ENCODE measurements at regions not wholly inside any gene's neighbourhood (a gene's known extent, or its start where the extent isn't known, plus 50 kb on each side); places are given as distances from the start of the nearest gene placed in this dataset.

GRCh38 chr13:23022704-23023103 is 158.1 kb upstream of the SGCG start:
- Histone ChIP-seq H3K4me3 (no peak overlapping the region), H3F3A (replicated peaks; ENCODE audit: low read depth) (no peaks in the 10 kb centered on the region), H3K27me3 (ENCODE audit: insufficient read depth) (no peaks in the 10 kb centered on the region), H2AFZ (no peak overlapping the region), H4K20me1 (replicated peaks; ENCODE audit: insufficient read depth) (no peaks in the 10 kb centered on the region), H3K4me1 (ENCODE audit: insufficient read depth) (no peaks in the 10 kb centered on the region), H3K4me2 (no peak overlapping the region), H3K79me2 (replicated peaks; ENCODE audit: insufficient read depth) (no peaks in the 10 kb centered on the region), H3K9me2 (ENCODE audit: insufficient read depth) (no peaks in the 10 kb centered on the region), H3K27ac (ENCODE audit: low read depth) (no peak overlapping the region), H3K36me3 (ENCODE audit: insufficient read depth) (no peaks in the 10 kb centered on the region)
- TF ChIP-seq, protein P1, sequence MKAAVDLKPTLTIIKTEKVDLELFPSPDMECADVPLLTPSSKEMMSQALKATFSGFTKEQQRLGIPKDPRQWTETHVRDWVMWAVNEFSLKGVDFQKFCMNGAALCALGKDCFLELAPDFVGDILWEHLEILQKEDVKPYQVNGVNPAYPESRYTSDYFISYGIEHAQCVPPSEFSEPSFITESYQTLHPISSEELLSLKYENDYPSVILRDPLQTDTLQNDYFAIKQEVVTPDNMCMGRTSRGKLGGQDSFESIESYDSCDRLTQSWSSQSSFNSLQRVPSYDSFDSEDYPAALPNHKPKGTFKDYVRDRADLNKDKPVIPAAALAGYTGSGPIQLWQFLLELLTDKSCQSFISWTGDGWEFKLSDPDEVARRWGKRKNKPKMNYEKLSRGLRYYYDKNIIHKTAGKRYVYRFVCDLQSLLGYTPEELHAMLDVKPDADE (IDR thresholded peaks at IDR 0.05): no peak
- TF ChIP-seq NANOG (IDR thresholded peaks at IDR 0.05; ENCODE audit: borderline replicate concordance) (no peak), EZH2 (IDR thresholded peaks at IDR 0.05; ENCODE audit: low read depth, unreplicated experiment) (no peak), EZH2phosphoT487 (IDR thresholded peaks at IDR 0.05; ENCODE audit: unreplicated experiment) (no peak), CREB1 (CRISPR knock-in tag; IDR thresholded peaks at IDR 0.05; ENCODE audit: low read depth) (no peak), JUNB (IDR thresholded peaks at IDR 0.05; ENCODE audit: unreplicated experiment) (no peak), STAT1 (IDR thresholded peaks at IDR 0.05; ENCODE audit: unreplicated experiment) (no peak), POLR2AphosphoS5 (IDR thresholded peaks at IDR 0.05; ENCODE audit: low read depth) (no peak), ZNF331 (CRISPR knock-in tag; IDR thresholded peaks at IDR 0.05; ENCODE audit: low read depth) (no peak), ZNF114 (CRISPR knock-in tag; IDR thresholded peaks at IDR 0.05) (no peak)
- TF ChIP-seq, protein P2, sequence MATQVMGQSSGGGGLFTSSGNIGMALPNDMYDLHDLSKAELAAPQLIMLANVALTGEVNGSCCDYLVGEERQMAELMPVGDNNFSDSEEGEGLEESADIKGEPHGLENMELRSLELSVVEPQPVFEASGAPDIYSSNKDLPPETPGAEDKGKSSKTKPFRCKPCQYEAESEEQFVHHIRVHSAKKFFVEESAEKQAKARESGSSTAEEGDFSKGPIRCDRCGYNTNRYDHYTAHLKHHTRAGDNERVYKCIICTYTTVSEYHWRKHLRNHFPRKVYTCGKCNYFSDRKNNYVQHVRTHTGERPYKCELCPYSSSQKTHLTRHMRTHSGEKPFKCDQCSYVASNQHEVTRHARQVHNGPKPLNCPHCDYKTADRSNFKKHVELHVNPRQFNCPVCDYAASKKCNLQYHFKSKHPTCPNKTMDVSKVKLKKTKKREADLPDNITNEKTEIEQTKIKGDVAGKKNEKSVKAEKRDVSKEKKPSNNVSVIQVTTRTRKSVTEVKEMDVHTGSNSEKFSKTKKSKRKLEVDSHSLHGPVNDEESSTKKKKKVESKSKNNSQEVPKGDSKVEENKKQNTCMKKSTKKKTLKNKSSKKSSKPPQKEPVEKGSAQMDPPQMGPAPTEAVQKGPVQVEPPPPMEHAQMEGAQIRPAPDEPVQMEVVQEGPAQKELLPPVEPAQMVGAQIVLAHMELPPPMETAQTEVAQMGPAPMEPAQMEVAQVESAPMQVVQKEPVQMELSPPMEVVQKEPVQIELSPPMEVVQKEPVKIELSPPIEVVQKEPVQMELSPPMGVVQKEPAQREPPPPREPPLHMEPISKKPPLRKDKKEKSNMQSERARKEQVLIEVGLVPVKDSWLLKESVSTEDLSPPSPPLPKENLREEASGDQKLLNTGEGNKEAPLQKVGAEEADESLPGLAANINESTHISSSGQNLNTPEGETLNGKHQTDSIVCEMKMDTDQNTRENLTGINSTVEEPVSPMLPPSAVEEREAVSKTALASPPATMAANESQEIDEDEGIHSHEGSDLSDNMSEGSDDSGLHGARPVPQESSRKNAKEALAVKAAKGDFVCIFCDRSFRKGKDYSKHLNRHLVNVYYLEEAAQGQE (IDR thresholded peaks at IDR 0.05; ENCODE audit: unreplicated experiment): no peak
- TF ChIP-seq, protein P3, sequence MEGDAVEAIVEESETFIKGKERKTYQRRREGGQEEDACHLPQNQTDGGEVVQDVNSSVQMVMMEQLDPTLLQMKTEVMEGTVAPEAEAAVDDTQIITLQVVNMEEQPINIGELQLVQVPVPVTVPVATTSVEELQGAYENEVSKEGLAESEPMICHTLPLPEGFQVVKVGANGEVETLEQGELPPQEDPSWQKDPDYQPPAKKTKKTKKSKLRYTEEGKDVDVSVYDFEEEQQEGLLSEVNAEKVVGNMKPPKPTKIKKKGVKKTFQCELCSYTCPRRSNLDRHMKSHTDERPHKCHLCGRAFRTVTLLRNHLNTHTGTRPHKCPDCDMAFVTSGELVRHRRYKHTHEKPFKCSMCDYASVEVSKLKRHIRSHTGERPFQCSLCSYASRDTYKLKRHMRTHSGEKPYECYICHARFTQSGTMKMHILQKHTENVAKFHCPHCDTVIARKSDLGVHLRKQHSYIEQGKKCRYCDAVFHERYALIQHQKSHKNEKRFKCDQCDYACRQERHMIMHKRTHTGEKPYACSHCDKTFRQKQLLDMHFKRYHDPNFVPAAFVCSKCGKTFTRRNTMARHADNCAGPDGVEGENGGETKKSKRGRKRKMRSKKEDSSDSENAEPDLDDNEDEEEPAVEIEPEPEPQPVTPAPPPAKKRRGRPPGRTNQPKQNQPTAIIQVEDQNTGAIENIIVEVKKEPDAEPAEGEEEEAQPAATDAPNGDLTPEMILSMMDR (conservative IDR thresholded peaks at IDR 0.05; ENCODE audit: low read depth in 2 of 2): no peak
- TF ChIP-seq, protein P4, sequence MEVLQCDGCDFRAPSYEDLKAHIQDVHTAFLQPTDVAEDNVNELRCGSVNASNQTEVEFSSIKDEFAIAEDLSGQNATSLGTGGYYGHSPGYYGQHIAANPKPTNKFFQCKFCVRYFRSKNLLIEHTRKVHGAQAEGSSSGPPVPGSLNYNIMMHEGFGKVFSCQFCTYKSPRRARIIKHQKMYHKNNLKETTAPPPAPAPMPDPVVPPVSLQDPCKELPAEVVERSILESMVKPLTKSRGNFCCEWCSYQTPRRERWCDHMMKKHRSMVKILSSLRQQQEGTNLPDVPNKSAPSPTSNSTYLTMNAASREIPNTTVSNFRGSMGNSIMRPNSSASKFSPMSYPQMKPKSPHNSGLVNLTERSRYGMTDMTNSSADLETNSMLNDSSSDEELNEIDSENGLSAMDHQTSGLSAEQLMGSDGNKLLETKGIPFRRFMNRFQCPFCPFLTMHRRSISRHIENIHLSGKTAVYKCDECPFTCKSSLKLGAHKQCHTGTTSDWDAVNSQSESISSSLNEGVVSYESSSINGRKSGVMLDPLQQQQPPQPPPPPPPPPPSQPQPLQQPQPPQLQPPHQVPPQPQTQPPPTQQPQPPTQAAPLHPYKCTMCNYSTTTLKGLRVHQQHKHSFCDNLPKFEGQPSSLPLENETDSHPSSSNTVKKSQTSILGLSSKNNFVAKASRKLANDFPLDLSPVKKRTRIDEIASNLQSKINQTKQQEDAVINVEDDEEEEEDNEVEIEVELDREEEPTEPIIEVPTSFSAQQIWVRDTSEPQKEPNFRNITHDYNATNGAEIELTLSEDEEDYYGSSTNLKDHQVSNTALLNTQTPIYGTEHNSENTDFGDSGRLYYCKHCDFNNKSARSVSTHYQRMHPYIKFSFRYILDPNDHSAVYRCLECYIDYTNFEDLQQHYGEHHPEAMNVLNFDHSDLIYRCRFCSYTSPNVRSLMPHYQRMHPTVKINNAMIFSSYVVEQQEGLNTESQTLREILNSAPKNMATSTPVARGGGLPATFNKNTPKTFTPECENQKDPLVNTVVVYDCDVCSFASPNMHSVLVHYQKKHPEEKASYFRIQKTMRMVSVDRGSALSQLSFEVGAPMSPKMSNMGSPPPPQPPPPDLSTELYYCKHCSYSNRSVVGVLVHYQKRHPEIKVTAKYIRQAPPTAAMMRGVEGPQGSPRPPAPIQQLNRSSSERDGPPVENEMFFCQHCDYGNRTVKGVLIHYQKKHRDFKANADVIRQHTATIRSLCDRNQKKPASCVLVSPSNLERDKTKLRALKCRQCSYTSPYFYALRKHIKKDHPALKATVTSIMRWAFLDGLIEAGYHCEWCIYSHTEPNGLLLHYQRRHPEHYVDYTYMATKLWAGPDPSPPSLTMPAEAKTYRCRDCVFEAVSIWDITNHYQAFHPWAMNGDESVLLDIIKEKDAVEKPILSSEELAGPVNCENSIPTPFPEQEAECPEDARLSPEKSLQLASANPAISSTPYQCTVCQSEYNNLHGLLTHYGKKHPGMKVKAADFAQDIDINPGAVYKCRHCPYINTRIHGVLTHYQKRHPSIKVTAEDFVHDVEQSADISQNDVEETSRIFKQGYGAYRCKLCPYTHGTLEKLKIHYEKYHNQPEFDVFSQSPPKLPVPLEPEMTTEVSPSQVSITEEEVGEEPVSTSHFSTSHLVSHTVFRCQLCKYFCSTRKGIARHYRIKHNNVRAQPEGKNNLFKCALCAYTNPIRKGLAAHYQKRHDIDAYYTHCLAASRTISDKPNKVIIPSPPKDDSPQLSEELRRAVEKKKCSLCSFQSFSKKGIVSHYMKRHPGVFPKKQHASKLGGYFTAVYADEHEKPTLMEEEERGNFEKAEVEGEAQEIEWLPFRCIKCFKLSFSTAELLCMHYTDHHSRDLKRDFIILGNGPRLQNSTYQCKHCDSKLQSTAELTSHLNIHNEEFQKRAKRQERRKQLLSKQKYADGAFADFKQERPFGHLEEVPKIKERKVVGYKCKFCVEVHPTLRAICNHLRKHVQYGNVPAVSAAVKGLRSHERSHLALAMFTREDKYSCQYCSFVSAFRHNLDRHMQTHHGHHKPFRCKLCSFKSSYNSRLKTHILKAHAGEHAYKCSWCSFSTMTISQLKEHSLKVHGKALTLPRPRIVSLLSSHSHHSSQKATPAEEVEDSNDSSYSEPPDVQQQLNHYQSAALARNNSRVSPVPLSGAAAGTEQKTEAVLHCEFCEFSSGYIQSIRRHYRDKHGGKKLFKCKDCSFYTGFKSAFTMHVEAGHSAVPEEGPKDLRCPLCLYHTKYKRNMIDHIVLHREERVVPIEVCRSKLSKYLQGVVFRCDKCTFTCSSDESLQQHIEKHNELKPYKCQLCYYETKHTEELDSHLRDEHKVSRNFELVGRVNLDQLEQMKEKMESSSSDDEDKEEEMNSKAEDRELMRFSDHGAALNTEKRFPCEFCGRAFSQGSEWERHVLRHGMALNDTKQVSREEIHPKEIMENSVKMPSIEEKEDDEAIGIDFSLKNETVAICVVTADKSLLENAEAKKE (CRISPR knock-in tag; IDR thresholded peaks at IDR 0.05): no peak
- Mint-ChIP-seq H3K9me3 (no peaks in the 10 kb centered on the region), H3K27me3 (ENCODE audit: insufficient read depth, low read depth, poor library complexity) (no peaks in the 10 kb centered on the region), H3K27ac (no peak overlapping the region), H3K4me1 (no peaks in the 10 kb centered on the region), H3K36me3 (ENCODE audit: low read depth) (no peaks in the 10 kb centered on the region), H3K4me3 (no peak overlapping the region)
- ATAC-seq (no peak), DNase-seq (ENCODE audit: low spot score) (no peak)

Data from GM23338 (cell line).